ENCODE measurements at regions not wholly inside any gene's neighbourhood (a gene's known extent, or its start where the extent isn't known, plus 50 kb on each side); places are given as distances from the start of the nearest gene placed in this dataset.

DNA sequence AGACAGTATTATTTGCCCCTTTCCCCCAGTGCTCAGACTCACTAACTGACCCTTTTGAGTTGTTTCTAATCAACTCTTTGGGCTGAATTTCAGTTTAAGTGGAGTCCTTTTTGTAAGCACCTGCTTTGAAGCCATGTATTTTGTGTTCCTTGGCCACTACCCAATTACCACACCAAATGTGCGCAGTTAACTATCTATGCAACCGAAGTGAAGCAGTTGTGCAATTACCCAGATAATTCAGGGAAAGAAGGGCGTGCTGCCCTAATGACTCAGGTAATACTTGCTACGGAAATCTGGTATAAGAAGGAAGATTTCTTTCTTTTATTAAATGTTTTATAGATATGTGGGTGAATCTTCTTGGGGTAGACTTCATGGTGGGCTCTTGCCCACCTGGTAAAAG is 371.9 kb upstream of the TBL1XR1 start:
- TF ChIP-seq POLR2A (IDR thresholded peaks at IDR 0.05): no peak
- TF ChIP-seq, protein P1, sequence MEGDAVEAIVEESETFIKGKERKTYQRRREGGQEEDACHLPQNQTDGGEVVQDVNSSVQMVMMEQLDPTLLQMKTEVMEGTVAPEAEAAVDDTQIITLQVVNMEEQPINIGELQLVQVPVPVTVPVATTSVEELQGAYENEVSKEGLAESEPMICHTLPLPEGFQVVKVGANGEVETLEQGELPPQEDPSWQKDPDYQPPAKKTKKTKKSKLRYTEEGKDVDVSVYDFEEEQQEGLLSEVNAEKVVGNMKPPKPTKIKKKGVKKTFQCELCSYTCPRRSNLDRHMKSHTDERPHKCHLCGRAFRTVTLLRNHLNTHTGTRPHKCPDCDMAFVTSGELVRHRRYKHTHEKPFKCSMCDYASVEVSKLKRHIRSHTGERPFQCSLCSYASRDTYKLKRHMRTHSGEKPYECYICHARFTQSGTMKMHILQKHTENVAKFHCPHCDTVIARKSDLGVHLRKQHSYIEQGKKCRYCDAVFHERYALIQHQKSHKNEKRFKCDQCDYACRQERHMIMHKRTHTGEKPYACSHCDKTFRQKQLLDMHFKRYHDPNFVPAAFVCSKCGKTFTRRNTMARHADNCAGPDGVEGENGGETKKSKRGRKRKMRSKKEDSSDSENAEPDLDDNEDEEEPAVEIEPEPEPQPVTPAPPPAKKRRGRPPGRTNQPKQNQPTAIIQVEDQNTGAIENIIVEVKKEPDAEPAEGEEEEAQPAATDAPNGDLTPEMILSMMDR (IDR thresholded peaks at IDR 0.05): no peak

All from ovary (tissue), 3 donors.